CD4-positive, alpha-beta T cell treated with Interleukin-2 at 100 ng/mL for 4 hours (primary cell): ENCODE measurements at regions not wholly inside any gene's neighbourhood (a gene's known extent, or its start where the extent isn't known, plus 50 kb on each side); places are given as distances from the start of the nearest gene placed in this dataset.

Experiments
- DNase-seq: peaks from one replicate; pipeline ENCODE4 v3.0.0-alpha.2; 2020; ENCODE audit warnings: low spot score

- no peak for DNase-seq
Measured at GRCh38 chr1:112783059-112783458, 67.9 kb upstream of the PPM1J start.

GRCh38 chr1:112779665-112780526 is 64.8 kb upstream of the PPM1J start:
- no peak for DNase-seq

- DNase-seq = no peak
Measured at GRCh38 chr1:112778137-112778536, 63.0 kb upstream of the PPM1J start.

GRCh38 chr1:112776688-112777087 is 61.6 kb upstream of the PPM1J start:
- no peak for DNase-seq

- no peak for DNase-seq
Measured at GRCh38 chr1:112772781-112773180, 57.6 kb upstream of the PPM1J start.

- DNase-seq = no peak
Measured at GRCh38 chr1:112770724-112771123, 55.6 kb upstream of the PPM1J start.

GRCh38 chr1:112769611-112770010 is 54.5 kb upstream of the PPM1J start:
- no peak for DNase-seq

GRCh38 chr1:112767646-112768045 is 52.5 kb upstream of the PPM1J start:
- no peak for DNase-seq
